B cell (primary cell): ENCODE measurements at regions not wholly inside any gene's neighbourhood (a gene's known extent, or its start where the extent isn't known, plus 50 kb on each side); places are given as distances from the start of the nearest gene placed in this dataset.

Experiments used
- ATAC-seq: fragments of 200-7000 bp; cut with Tn5 transposase; one replicate; pipeline ENCODE4 v1.10.0; 2021; ENCODE audit warnings: low read depth, mild to moderate bottlenecking, moderate number of reproducible peaks, moderate library complexity
- CTCF ChIA-PET: fragments of 350-600 bp; sonication (Branson Sonifier 250); formaldehyde crosslinking; loops from one replicate; lab custom pipeline; 2021; ENCODE audit warnings: antibody characterized with exemption, inconsistent platforms; lab: Charles Lee
- POLR2A ChIA-PET: fragments of 350-600 bp; sonication (Branson Sonifier 250); formaldehyde crosslinking; loops from one replicate; lab custom pipeline; 2021; ENCODE audit warnings: antibody characterized with exemption; lab: Charles Lee
- DNase-seq: peaks from one replicate; pipeline ENCODE4 v3.0.0; 2013
- H2AFZ ChIP-seq: 2 replicates; pipeline ENCODE4 v1.6.1; 2012; ENCODE audit warnings: mild to moderate bottlenecking, low read depth, low read length; ENCODE audit not compliant: insufficient read depth, poor library complexity, severe bottlenecking
- H3K27ac ChIP-seq, 2 donors: 1 replicate in 1 of 2; 2 replicates in 1 of 2; pipeline ENCODE4 v1.5.1; 2012 to 2013; ENCODE audit warnings: low read length in 2 of 2, mild to moderate bottlenecking in 2 of 2, moderate library complexity in 1 of 2
- H3K27me3 ChIP-seq, 4 experiments: fragments of 200-600 bp in 1 of 4; sonication (generic) in 1 of 4; replicated peaks in 1 of 4; 1 replicate in 2 of 4; 2 replicates in 2 of 4; pipeline versions ENCODE4 v1.6.1 to v1.7.0; 2013 to 2016; ENCODE audit warnings: low read length in 3 of 4, mild to moderate bottlenecking in 2 of 4, mixed read lengths in 1 of 4, moderate library complexity in 1 of 4; ENCODE audit not compliant: insufficient read depth in 4 of 4, control insufficient read depth in 3 of 4; ENCODE audit errors: control extremely low read depth in 1 of 4
- H3K36me3 ChIP-seq, 2 experiments: replicated peaks in 1 of 2; 1 replicate in 1 of 2; 2 replicates in 1 of 2; pipeline versions ENCODE4 v1.6.1 to v1.7.1; 2013; ENCODE audit warnings: low read length in 1 of 2; ENCODE audit not compliant: insufficient read depth in 2 of 2, control insufficient read depth in 1 of 2; ENCODE audit errors: control extremely low read depth in 1 of 2, extremely low read depth in 1 of 2
- H3K4me1 ChIP-seq, 2 donors: fragments of 200-600 bp in 1 of 2; sonication (generic) in 1 of 2; 1 replicate in 1 of 2; 2 replicates in 1 of 2; pipeline versions ENCODE4 v1.5.1 to v1.6.1; 2013 to 2017; ENCODE audit warnings: low read length in 2 of 2; ENCODE audit not compliant: control insufficient read depth in 2 of 2, insufficient read depth in 2 of 2
- H3K4me2 ChIP-seq: replicated peaks from 2 replicates; pipeline ENCODE3; 2012; ENCODE audit warnings: mild to moderate bottlenecking, low read depth, low read length; ENCODE audit not compliant: poor library complexity, severe bottlenecking
- H3K4me3 ChIP-seq, 5 experiments: fragments of 200-600 bp in 1 of 5; sonication (generic) in 1 of 5; 1 replicate in 3 of 5; 2 replicates in 2 of 5; pipeline versions ENCODE4 v1.5.1 to v1.7.0; 2011 to 2016; ENCODE audit warnings: low read length in 4 of 5, mild to moderate bottlenecking in 4 of 5, low read depth in 2 of 5, control low read depth in 1 of 5, moderate library complexity in 1 of 5; ENCODE audit not compliant: insufficient read depth in 1 of 5; ENCODE audit errors: control extremely low read depth in 1 of 5, extremely low read depth in 1 of 5
- H3K79me2 ChIP-seq: fragments of 200-600 bp; sonication (generic); one replicate; pipeline ENCODE4 v1.6.0; 2016; ENCODE audit warnings: low read length; ENCODE audit not compliant: control insufficient read depth, insufficient read depth
- H3K9ac ChIP-seq: fragments of 200-600 bp; sonication (generic); 2 replicates; pipeline ENCODE4 v1.6.1; 2017; ENCODE audit warnings: mild to moderate bottlenecking, low read length, moderate library complexity
- H3K9me3 ChIP-seq, 3 donors: one replicate each; pipeline versions ENCODE4 v1.6.1 to v1.7.1; 2013; ENCODE audit warnings: low read length in 2 of 3; ENCODE audit not compliant: control insufficient read depth in 2 of 3, insufficient read depth in 1 of 3; ENCODE audit errors: control extremely low read depth in 1 of 3
- H4K20me1 ChIP-seq: 2 replicates; pipeline ENCODE4 v1.6.0; 2012; ENCODE audit warnings: mild to moderate bottlenecking, low read length; ENCODE audit not compliant: insufficient read depth, control insufficient read depth, poor library complexity, severe bottlenecking
- H3K27ac Mint-ChIP-seq: one replicate; pipeline ENCODE4 v1.8.0; 2021; ENCODE audit warnings: mixed read lengths
- H3K27me3 Mint-ChIP-seq: one replicate; pipeline ENCODE4 v1.8.0; 2021; ENCODE audit warnings: mixed read lengths
- H3K4me1 Mint-ChIP-seq: one replicate; pipeline ENCODE4 v1.8.0; 2021; ENCODE audit warnings: mixed read lengths
- H3K4me3 Mint-ChIP-seq: one replicate; pipeline ENCODE4 v1.8.0; 2021; ENCODE audit warnings: mixed read lengths
- H3K9me3 Mint-ChIP-seq: one replicate; pipeline ENCODE4 v1.8.0; 2022; ENCODE audit warnings: mixed read lengths; ENCODE audit not compliant: insufficient read depth
- CTCF ChIP-seq: fragments of 200-600 bp; IDR thresholded peaks from one replicate; pipeline ENCODE4 v1.8.0; 2022; ENCODE audit warnings: antibody characterized with exemption, mild to moderate bottlenecking
- EZH2 ChIP-seq: IDR thresholded peaks from 2 replicates; pipeline ENCODE4 v1.6.1; 2012; ENCODE audit warnings: borderline replicate concordance, low read depth, mild to moderate bottlenecking, moderate library complexity, low read length; ENCODE audit not compliant: insufficient read depth, poor library complexity, severe bottlenecking
- WGBS: methylation state at CpG from one replicate; pipeline ENCODE4 v1.1.5; 2013; ENCODE audit warnings: missing lambda C conversion rate; ENCODE audit not compliant: insufficient coverage; 5-methylcytosine and 5-hydroxymethylcytosine counted together
- intact Hi-C: fragments of 100-400 bp; cut with micrococcal nuclease; formaldehyde crosslinking; loops from one replicate; pipeline ENCODE4 v1.10.0; 2022

GRCh38 chr16:55964923-55965475 is 89.8 kb upstream of the CES5A start:
- Mint-ChIP-seq H3K4me1 (no peaks in the 10 kb centered on the region), H3K27me3 (peaks cover 13% of the 10 kb centered on the region), H3K27ac (no peak overlapping the region), H3K9me3 (no peaks in the 10 kb centered on the region), H3K4me3 (no peak overlapping the region)
- Histone ChIP-seq H4K20me1 (no peaks in the 10 kb centered on the region), H2AFZ (no peak overlapping the region), H3K4me3 (no peak overlapping the region), H3K27me3 (peaks cover 0 to 5% (median 1%) of the 10 kb centered on the region in 4 experiments), H3K4me2 (no peak overlapping the region), H3K36me3 (no peaks in the 10 kb centered on the region), H3K79me2 (no peaks in the 10 kb centered on the region), H3K9me3 (peaks cover 0 to 3% (median 0%) of the 10 kb centered on the region in 3 donors), H3K4me1 (no peaks in the 10 kb centered on the region), H3K27ac (no peak overlapping the region), H3K9ac (no peak overlapping the region)
- no peak for ATAC-seq
- CTCF ChIA-PET = no interaction called here
- WGBS = 83% methylated on average over 3 of the region's 4 CpGs
- TF ChIP-seq EZH2 = no peak
- TF ChIP-seq CTCF = no peak
- DNase-seq = no peak
- intact Hi-C loops = no loop called here
- POLR2A ChIA-PET = no interaction called here

- TF ChIP-seq EZH2 = no peak
- TF ChIP-seq CTCF = no peak
- Histone ChIP-seq H4K20me1 (no peaks in the 10 kb centered on the region), H2AFZ (no peak overlapping the region), H3K4me2 (no peak overlapping the region), H3K4me3 (no peak overlapping the region), H3K27ac (no peak overlapping the region), H3K27me3 (peaks cover 0 to 6% (median 3%) of the 10 kb centered on the region in 4 experiments), H3K79me2 (no peaks in the 10 kb centered on the region), H3K4me1 (no peaks in the 10 kb centered on the region), H3K36me3 (no peaks in the 10 kb centered on the region), H3K9me3 (peaks cover 0 to 3% (median 2%) of the 10 kb centered on the region in 3 donors), H3K9ac (no peak overlapping the region)
- peaks cover 14% of the 10 kb centered on the region for H3K27me3 Mint-ChIP-seq
- DNase-seq = no peak
- ATAC-seq = no peak
- intact Hi-C loops = no loop called here
- no peaks in the 10 kb centered on the region for H3K4me1 Mint-ChIP-seq
- CTCF ChIA-PET = interaction anchor here (0.7 to 4.1 kb wide), 2 partner anchors 11 to 363 kb away, joined by 3 to 32 read pairs; no protein-coding TSS in a partner anchor
- no peak overlapping the region for H3K4me3 Mint-ChIP-seq
- 69% methylated on average over 5 of the region's 5 CpGs for WGBS
- POLR2A ChIA-PET = no interaction called here
- H3K27ac Mint-ChIP-seq = no peak overlapping the region
- peaks cover 2% of the 10 kb centered on the region for H3K9me3 Mint-ChIP-seq
These were observed 80.7 kb upstream of the CES5A start for GRCh38 chr16:55955845-55956244.
